ENCODE measurements at regions not wholly inside any gene's neighbourhood (a gene's known extent, or its start where the extent isn't known, plus 50 kb on each side); places are given as distances from the start of the nearest gene placed in this dataset.

DNA sequence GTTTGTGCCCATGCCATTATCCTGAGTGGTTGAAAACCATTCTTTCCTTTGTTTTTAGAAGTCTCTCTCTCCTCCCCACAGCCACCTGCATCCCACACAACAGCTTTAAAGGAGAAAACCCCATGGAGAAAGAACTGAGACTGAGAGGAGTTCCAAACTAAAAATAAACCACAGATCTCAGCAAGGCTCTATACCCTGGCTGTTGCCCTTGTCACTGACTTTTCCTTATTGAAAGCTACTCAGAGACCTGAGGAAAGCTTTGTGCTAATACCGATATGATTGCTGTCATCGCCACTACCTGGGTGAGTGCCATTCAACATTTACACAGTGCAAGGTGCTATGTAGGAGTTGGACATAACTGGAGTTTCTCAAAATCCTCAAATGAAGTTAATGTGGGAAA is 55.5 kb upstream of the RASGRP1 start:
- DNase-seq (ENCODE audit: low read depth in 1 of 2, low spot score in 2 of 2): no peak
- Histone ChIP-seq H3K27ac (ENCODE audit: low read depth, low read length) (no peak overlapping the region), H3K23ac (ENCODE audit: insufficient read length) (no peak overlapping the region), H2AK5ac (ENCODE audit: low read depth, low read length) (no peak overlapping the region), H4K8ac (ENCODE audit: extremely low read depth, insufficient read depth, low read length) (no peak overlapping the region), H3K36me3 (ENCODE audit: control insufficient read depth in 2 of 4, insufficient read depth in 4 of 4, low read length in 3 of 4) (no peaks in the 10 kb centered on the region), H3K4me2 (ENCODE audit: insufficient read depth in 1 of 2, low read depth in 2 of 2, low read length in 2 of 2) (no peak overlapping the region), H3K4me3 (ENCODE audit: extremely low read depth in 1 of 4, insufficient read depth in 2 of 4, low read depth in 3 of 4, low read length in 4 of 4) (no peak overlapping the region), H3K18ac (ENCODE audit: extremely low read depth, low read length) (no peak overlapping the region), H3K9ac (replicated peaks in 1 of 4; ENCODE audit: extremely low read depth in 1 of 4, low read depth in 3 of 4, low read length in 3 of 4) (no peak overlapping the region), H3K79me2 (ENCODE audit: control insufficient read depth in 1 of 2, insufficient read depth in 2 of 2, low read length in 2 of 2) (no peaks in the 10 kb centered on the region), H2BK5ac (ENCODE audit: low read depth, low read length) (no peak overlapping the region), H3K79me1 (ENCODE audit: low read depth, low read length) (no peaks in the 10 kb centered on the region), H4K91ac (replicated peaks; ENCODE audit: insufficient read length, low read length) (no peak overlapping the region), H3K4ac (replicated peaks; ENCODE audit: insufficient read length, low read depth, low read length) (no peak overlapping the region), H3K9me3 (ENCODE audit: insufficient read depth in 2 of 2, low read depth in 1 of 2, low read length in 1 of 2) (no peaks in the 10 kb centered on the region), H4K5ac (ENCODE audit: insufficient read length, low read depth, low read length) (no peak overlapping the region), H4K20me1 (replicated peaks in 1 of 2; ENCODE audit: control insufficient read depth in 1 of 2, insufficient read depth in 2 of 2, low read length in 2 of 2) (no peaks in the 10 kb centered on the region), H3K23me2 (ENCODE audit: low read depth, low read length) (0 out of 2 replicates have a peak, but pooled peaks cover 2% of the 10 kb centered on the region), H2BK12ac (ENCODE audit: low read depth, low read length) (no peak overlapping the region), H3K14ac (ENCODE audit: insufficient read length) (no peak overlapping the region), H2BK20ac (ENCODE audit: low read length) (no peak overlapping the region), H2AFZ (ENCODE audit: low read length) (peak overlapping the region; percentile 17; the same call in 1 of the 2 replicates), H2BK15ac (ENCODE audit: low read length) (no peak overlapping the region), H3K4me1 (replicated peaks in 1 of 4; ENCODE audit: control insufficient read depth in 3 of 4, insufficient read depth in 4 of 4, low read length in 3 of 4) (no peaks in the 10 kb centered on the region), H3K56ac (replicated peaks; ENCODE audit: insufficient read length, low read depth, low read length) (no peak overlapping the region), H3K27me3 (replicated peaks in 1 of 4; ENCODE audit: control insufficient read depth in 3 of 4, extremely low read depth in 1 of 4, insufficient read depth in 3 of 4, low read length in 3 of 4) (no peaks in the 10 kb centered on the region), H2BK120ac (replicated peaks; ENCODE audit: low read depth, low read length) (no peak overlapping the region)
- no peak for FAIRE-seq
- CTCF ChIA-PET (ENCODE audit: partially characterized antibody): interaction anchor here (0.7 to 1.6 kb wide), 3 partner anchors 8 to 58 kb away, joined by 3 to 4 read pairs (median 3); no protein-coding TSS in a partner anchor
- WGBS, 2 experiments (ENCODE audit: extremely low coverage in 1 of 2, insufficient coverage in 1 of 2, insufficient read length in 1 of 2, insufficient replicate concordance in 2 of 2, low coverage in 1 of 2, low lambda C conversion rate in 2 of 2, missing lambda C conversion rate in 1 of 2): 95% methylated on average over 2 of the region's 2 CpGs; no CpG with 5 or more reads in 1 of the 2 experiments
- TF ChIP-seq KDM4A (IDR thresholded peaks at IDR 0.05; ENCODE audit: low read depth, low read length, severe bottlenecking) (no peak), SUZ12 (IDR thresholded peaks at IDR 0.05; ENCODE audit: low read length) (no peak), TAF7 (optimal IDR thresholded peaks at IDR 0.05; ENCODE audit: borderline replicate concordance, low read depth, low read length) (no peak), YY1 (IDR thresholded peaks at IDR 0.05; ENCODE audit: low read depth, low read length) (no peak), EP300 (IDR thresholded peaks at IDR 0.05; ENCODE audit: borderline replicate concordance in 1 of 2, low read depth in 2 of 2, low read length in 2 of 2) (no peak), BACH1 (IDR thresholded peaks at IDR 0.05; ENCODE audit: low read length) (no peak), PHF8 (conservative IDR thresholded peaks at IDR 0.05; ENCODE audit: low read depth, low read length) (no peak), RAD21 (IDR thresholded peaks at IDR 0.05 in 1 of 2, conservative IDR thresholded peaks at IDR 0.05 in 1 of 2; ENCODE audit: low read depth in 2 of 2, low read length in 2 of 2) (no peak), TCF12 (IDR thresholded peaks at IDR 0.05; ENCODE audit: low read depth, low read length) (no peak), CREB1 (IDR thresholded peaks at IDR 0.05) (no peak), EGR1 (IDR thresholded peaks at IDR 0.05; ENCODE audit: borderline replicate concordance, low read depth, low read length) (no peak)
- POLR2A ChIA-PET (ENCODE audit: partially characterized antibody): no interaction called here
